Lower leg skin (tissue), 4 donors: ENCODE measurements at regions not wholly inside any gene's neighbourhood (a gene's known extent, or its start where the extent isn't known, plus 50 kb on each side); places are given as distances from the start of the nearest gene placed in this dataset.
A peak's percentile ranks its signal among the peaks of the same experiment; 100 is the strongest.
"Not testable (repeated sequence)": the region's sequence is repeated elsewhere in the genome, so short reads cannot be mapped to it uniquely, and the experiment has no call there.

Experiments
- DNase-seq, 2 donors: peaks; one replicate each; pipeline ENCODE4 v3.0.0-alpha.2; 2019; ENCODE audit warnings: low spot score in 2 of 2
- H3K4me3 ChIP-seq: fragments of 200-600 bp; sonication (generic); 2 replicates; pipeline ENCODE4 v1.5.1; 2017; ENCODE audit warnings: mild to moderate bottlenecking, low read depth; ENCODE audit not compliant: poor library complexity, severe bottlenecking
- CTCF ChIP-seq, 3 donors: fragments of 450-650 bp; IDR thresholded peaks; one replicate each; pipeline ENCODE4 v1.5.1; 2016; ENCODE audit warnings: antibody characterized with exemption in 3 of 3, mild to moderate bottlenecking in 3 of 3, moderate library complexity in 2 of 3
- POLR2A ChIP-seq, 2 donors: fragments of 450-650 bp; IDR thresholded peaks; one replicate each; pipeline ENCODE4 v1.6.1; 2016 to 2017; ENCODE audit warnings: antibody characterized with exemption in 2 of 2, mild to moderate bottlenecking in 1 of 2, moderate library complexity in 1 of 2
- WGBS, 2 donors: methylation state at CpG; one replicate each; pipeline ENCODE4 v1.1.5; 2018; 5-methylcytosine and 5-hydroxymethylcytosine counted together
- intact Hi-C: fragments of 100-400 bp; cut with DNase I; formaldehyde crosslinking; loops from one replicate; pipeline ENCODE4 v1.15.0; 2023; ENCODE audit warnings: low total_unique reads

- TF ChIP-seq POLR2A (IDR thresholded peaks at IDR 0.05) (no peak), CTCF (IDR thresholded peaks at IDR 0.05) (no peak)
- intact Hi-C loops: no loop called here
- 75 to 83% methylated on average over 11 of the region's 11 CpGs for WGBS, 2 donors
- H3K4me3 ChIP-seq: no peak overlapping the region
- DNase-seq: peak in 1 of 2 donors; percentile 61
Observed at GRCh38 chr10:78342827-78343653, 309.4 kb downstream of the RPS24 start.

- 75 to 82% methylated on average over 8 of the region's 8 CpGs for whole genome bisulfite sequencing, 2 donors
- H3K4me3 ChIP-seq, DNase-seq, intact Hi-C loops: not testable (repeated sequence)
Observed at GRCh38 chr10:78344257-78344656, 310.6 kb downstream of the RPS24 start.

GRCh38 chr10:78345515-78345914, 311.9 kb downstream of the RPS24 start:
- H3K4me3 ChIP-seq, intact Hi-C loops: not testable (repeated sequence)
- WGBS, 2 donors: 88 to 91% methylated on average over 3 of the region's 3 CpGs
- peak in 1 of 2 donors; percentile 28 for DNase-seq

- intact Hi-C loops: no loop called here
- 90 to 92% methylated on average over 1 of the region's 1 CpG for WGBS, 2 donors
- no peak for DNase-seq
- no peak overlapping the region for H3K4me3 ChIP-seq
- TF ChIP-seq POLR2A (IDR thresholded peaks at IDR 0.05): no peak
- no peak for TF ChIP-seq CTCF (IDR thresholded peaks at IDR 0.05)
Observed at GRCh38 chr10:78346721-78347120, 313.1 kb downstream of the RPS24 start.

GRCh38 chr10:78348411-78349164, 314.9 kb downstream of the RPS24 start:
- no peak overlapping the region for H3K4me3 ChIP-seq
- intact Hi-C loops: no loop called here
- WGBS, 2 donors: 59 to 65% methylated on average over 6 of the region's 6 CpGs
- TF ChIP-seq POLR2A (IDR thresholded peaks at IDR 0.05) (no peak), CTCF (IDR thresholded peaks at IDR 0.05) (no peak)
- peak in 1 of 2 donors; percentile 65 for DNase-seq

- WGBS, 2 donors: 60 to 81% methylated on average over 4 of the region's 4 CpGs
- TF ChIP-seq POLR2A (IDR thresholded peaks at IDR 0.05): no peak
- TF ChIP-seq CTCF (IDR thresholded peaks at IDR 0.05): no peak
- DNase-seq: no peak
Observed at GRCh38 chr10:78349165-78349516, 315.5 kb downstream of the RPS24 start.

More at GRCh38 chr10:78349165-78349516, 315.5 kb downstream of the RPS24 start:
- intact Hi-C loops: no loop called here
- no peak overlapping the region for H3K4me3 ChIP-seq
